ENCODE measurements at regions not wholly inside any gene's neighbourhood (a gene's known extent, or its start where the extent isn't known, plus 50 kb on each side); places are given as distances from the start of the nearest gene placed in this dataset.

GRCh38 chr18:11327391-11328009 is 178.1 kb upstream of the PIEZO2 start (continued):
- TF ChIP-seq RXRA (IDR thresholded peaks at IDR 0.05; ENCODE audit: borderline replicate concordance, low read depth) (no peak), TAF1 (IDR thresholded peaks at IDR 0.05; ENCODE audit: borderline replicate concordance, low read depth, low read length) (no peak), NRF1 (IDR thresholded peaks at IDR 0.05; ENCODE audit: low read depth, low read length) (no peak), TCF12 (IDR thresholded peaks at IDR 0.05) (peak; percentile 39; the same call in 1 of the 2 replicates), MAX (IDR thresholded peaks at IDR 0.05; ENCODE audit: low read depth) (no peak), USF1 (IDR thresholded peaks at IDR 0.05; ENCODE audit: borderline replicate concordance, low read depth) (no peak), YY1 (IDR thresholded peaks at IDR 0.05; ENCODE audit: low read depth) (no peak), RAD21 (IDR thresholded peaks at IDR 0.05; ENCODE audit: low read length) (no peak), SIN3A (IDR thresholded peaks at IDR 0.05; ENCODE audit: borderline replicate concordance, low read depth, low read length) (no peak), GATA2 (CRISPR knock-in tag; IDR thresholded peaks at IDR 0.05) (no peak), EP300 (IDR thresholded peaks at IDR 0.05; ENCODE audit: borderline replicate concordance in 1 of 2, low read depth in 1 of 2, low read length in 1 of 2) (0 out of 4 replicates have a peak, but pooled peaks of 1 of the 2 experiments have one; percentile 32), ZBTB33 (IDR thresholded peaks at IDR 0.05; ENCODE audit: borderline replicate concordance, low read depth) (no peak), MXI1 (IDR thresholded peaks at IDR 0.05; ENCODE audit: low read depth, low read length) (no peak), SMC3 (IDR thresholded peaks at IDR 0.05; ENCODE audit: low read depth, low read length) (no peak), NFIC (IDR thresholded peaks at IDR 0.05; ENCODE audit: borderline replicate concordance) (peak; percentile 69), TEAD4 (IDR thresholded peaks at IDR 0.05; ENCODE audit: borderline replicate concordance, insufficient read depth) (no peak), RFX5 (IDR thresholded peaks at IDR 0.05; ENCODE audit: low read length) (no peak), REST (IDR thresholded peaks at IDR 0.05; ENCODE audit: low read depth, low read length) (no peak), USF2 (IDR thresholded peaks at IDR 0.05; ENCODE audit: borderline replicate concordance, low read depth, low read length) (no peak), FOXJ3 (CRISPR knock-in tag; IDR thresholded peaks at IDR 0.05) (no peak), ELF1 (IDR thresholded peaks at IDR 0.05) (no peak), FOXM1 (IDR thresholded peaks at IDR 0.05; ENCODE audit: low read depth) (no peak), JUND (IDR thresholded peaks at IDR 0.05) (0 out of 2 replicates have a peak, but pooled peaks have one; percentile 11)
